Ishikawa (cell line): ENCODE measurements at regions not wholly inside any gene's neighbourhood (a gene's known extent, or its start where the extent isn't known, plus 50 kb on each side); places are given as distances from the start of the nearest gene placed in this dataset.

Source experiments
- CEBPB ChIP-seq: IDR thresholded peaks from 2 replicates; pipeline ENCODE4 v1.6.1; 2012
- CREB1 ChIP-seq: IDR thresholded peaks from 2 replicates; pipeline ENCODE4 v1.6.1; 2012; ENCODE audit warnings: low read depth
- EGR1 ChIP-seq: IDR thresholded peaks from 2 replicates; pipeline ENCODE4 v1.6.1; 2012
- EP300 ChIP-seq: IDR thresholded peaks from 2 replicates; pipeline ENCODE4 v1.6.1; 2012; ENCODE audit warnings: borderline replicate concordance
- FOXM1 ChIP-seq: IDR thresholded peaks from 2 replicates; pipeline ENCODE4 v1.6.1; 2012; ENCODE audit warnings: low read depth, borderline replicate concordance
- NFIC ChIP-seq: IDR thresholded peaks from 2 replicates; pipeline ENCODE4 v1.6.1; 2012
- RAD21 ChIP-seq: IDR thresholded peaks from 2 replicates; pipeline ENCODE4 v1.6.1; 2012; ENCODE audit warnings: low read depth
- REST ChIP-seq: IDR thresholded peaks from 2 replicates; pipeline ENCODE4 v1.6.1; 2012; ENCODE audit warnings: low read depth, mild to moderate bottlenecking
- TAF1 ChIP-seq: IDR thresholded peaks from 2 replicates; pipeline ENCODE4 v1.6.1; 2012; ENCODE audit warnings: low read depth, mild to moderate bottlenecking
- TCF12 ChIP-seq: IDR thresholded peaks from 2 replicates; pipeline ENCODE4 v1.6.1; 2012; ENCODE audit warnings: low read depth
- USF1 ChIP-seq: IDR thresholded peaks from 2 replicates; pipeline ENCODE4 v1.6.1; 2012
- YY1 ChIP-seq: IDR thresholded peaks from 2 replicates; pipeline ENCODE4 v1.6.1; 2012; ENCODE audit warnings: low read depth
- ZBTB7A ChIP-seq: IDR thresholded peaks from 2 replicates; pipeline ENCODE4 v1.6.1; 2012; ENCODE audit warnings: low read depth
- TF ChIP-seq, protein P1 (sequence below): IDR thresholded peaks from 2 replicates; pipeline ENCODE4 v1.6.1; 2012

DNA sequence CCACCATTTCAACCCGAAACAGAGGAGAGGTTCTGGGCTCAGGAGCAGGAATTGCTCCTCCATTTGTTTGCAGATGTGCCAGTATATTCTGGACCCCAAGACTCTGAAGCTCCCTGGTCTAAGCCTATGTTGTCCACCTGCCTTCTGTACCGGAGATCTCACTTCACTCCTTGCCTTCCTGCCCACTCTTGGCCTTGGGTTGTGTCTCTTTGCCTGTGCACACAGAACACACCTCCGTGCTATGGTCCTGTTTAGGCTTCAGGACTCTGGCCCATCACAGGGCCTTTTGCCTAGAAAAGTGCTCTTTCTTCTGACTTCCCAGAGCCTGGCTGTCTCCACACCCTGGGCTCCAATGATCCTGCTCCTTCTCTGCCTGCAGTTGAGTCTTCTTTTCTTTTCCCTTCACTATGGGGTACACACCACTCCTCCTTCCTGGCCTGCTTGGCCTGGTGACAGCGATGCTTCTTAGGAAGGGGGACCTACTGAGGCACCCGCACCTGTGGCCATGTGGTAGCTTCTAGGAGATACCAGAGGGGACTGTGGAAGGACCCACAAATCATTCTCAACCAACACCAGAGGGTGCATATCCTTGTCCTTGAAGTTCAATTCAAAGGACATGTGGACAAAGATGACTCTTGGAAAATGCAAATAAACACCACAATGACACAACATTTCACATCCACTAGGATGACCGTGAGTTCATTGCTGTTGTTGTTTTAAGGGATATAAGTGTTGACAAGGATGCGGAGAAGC lies 75.1 kb downstream of the FOXA2 start:
- TF ChIP-seq, protein P1, sequence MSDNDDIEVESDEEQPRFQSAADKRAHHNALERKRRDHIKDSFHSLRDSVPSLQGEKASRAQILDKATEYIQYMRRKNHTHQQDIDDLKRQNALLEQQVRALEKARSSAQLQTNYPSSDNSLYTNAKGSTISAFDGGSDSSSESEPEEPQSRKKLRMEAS, result no peak
- no peak for TF ChIP-seq CEBPB
- no peak for TF ChIP-seq FOXM1
- TF ChIP-seq EP300, result no peak
- no peak for TF ChIP-seq USF1
- no peak for TF ChIP-seq TCF12
- TF ChIP-seq TAF1, result no peak
- no peak for TF ChIP-seq REST
- no peak for TF ChIP-seq EGR1
- TF ChIP-seq CREB1, result no peak
- TF ChIP-seq RAD21, result no peak
- TF ChIP-seq YY1, result no peak
- TF ChIP-seq ZBTB7A, result no peak
- TF ChIP-seq NFIC, result no peak
